SIG-M5 (cell line): ENCODE measurements at regions not wholly inside any gene's neighbourhood (a gene's known extent, or its start where the extent isn't known, plus 50 kb on each side); places are given as distances from the start of the nearest gene placed in this dataset.
"Not testable (repeated sequence)": the region's sequence is repeated elsewhere in the genome, so short reads cannot be mapped to it uniquely, and the experiment has no call there.

Source experiments
- DNase-seq: peaks from one replicate; lab custom pipeline; 2025; lab: John Stamatoyannopoulos, UW

DNA sequence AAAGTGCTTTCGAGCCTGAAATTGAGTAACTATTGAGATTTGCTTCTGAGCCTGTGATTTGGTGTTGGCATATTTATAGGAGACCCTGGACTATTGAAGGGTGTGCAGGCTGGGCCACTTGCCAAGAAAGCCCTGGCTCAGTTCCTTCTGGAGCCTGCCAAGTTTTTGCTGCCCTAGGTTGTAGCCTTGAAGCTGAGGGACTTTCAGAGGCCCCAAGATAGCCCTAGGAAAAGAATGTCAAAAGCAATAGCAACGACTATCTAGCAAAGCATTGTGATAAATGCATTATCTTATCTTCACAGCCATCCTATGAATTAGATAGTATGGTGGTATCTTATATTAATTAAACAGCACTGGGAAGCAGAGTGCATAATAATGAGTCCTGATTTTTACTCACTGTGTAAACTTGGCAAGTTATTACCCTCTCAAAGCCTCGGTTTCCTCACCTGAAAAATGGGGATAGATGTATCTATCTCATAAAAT is 473.7 kb upstream of the PODXL start:
- DNase-seq: no peak

DNA sequence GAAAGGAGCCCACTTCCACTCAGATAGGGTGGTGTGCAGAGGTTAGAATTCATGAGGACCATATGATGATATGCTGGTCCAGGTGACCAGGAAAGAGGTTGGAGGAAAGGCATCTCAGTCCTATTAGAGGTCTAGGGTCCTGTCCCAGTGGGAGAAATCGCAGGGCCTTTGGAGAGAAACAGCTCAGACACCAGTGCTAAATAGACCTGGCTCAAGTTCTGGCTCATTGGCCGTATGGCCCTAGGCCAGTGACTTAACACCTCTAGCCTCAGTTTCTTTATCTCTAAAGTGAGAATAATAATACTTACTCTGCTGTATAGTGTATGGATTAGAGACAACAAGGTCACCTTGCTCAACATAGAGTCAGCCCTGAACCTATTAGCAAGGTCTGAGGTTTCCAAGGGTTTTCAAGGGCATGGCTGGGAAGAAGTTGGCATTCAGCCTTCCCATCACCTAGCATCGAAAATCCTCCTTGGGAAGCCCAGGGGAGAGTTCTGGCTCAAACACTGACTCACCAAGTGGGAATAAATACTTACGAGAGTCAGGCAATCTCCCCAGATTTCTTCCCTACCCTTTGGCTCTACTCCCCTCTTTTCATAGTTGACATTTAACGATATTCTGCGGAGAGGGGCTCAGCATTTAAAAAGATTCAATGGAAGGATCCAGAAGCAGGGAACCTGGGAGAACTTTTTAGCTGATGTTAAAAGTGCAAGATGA is 473.1 kb upstream of the PODXL start:
- no peak for DNase-seq

DNA sequence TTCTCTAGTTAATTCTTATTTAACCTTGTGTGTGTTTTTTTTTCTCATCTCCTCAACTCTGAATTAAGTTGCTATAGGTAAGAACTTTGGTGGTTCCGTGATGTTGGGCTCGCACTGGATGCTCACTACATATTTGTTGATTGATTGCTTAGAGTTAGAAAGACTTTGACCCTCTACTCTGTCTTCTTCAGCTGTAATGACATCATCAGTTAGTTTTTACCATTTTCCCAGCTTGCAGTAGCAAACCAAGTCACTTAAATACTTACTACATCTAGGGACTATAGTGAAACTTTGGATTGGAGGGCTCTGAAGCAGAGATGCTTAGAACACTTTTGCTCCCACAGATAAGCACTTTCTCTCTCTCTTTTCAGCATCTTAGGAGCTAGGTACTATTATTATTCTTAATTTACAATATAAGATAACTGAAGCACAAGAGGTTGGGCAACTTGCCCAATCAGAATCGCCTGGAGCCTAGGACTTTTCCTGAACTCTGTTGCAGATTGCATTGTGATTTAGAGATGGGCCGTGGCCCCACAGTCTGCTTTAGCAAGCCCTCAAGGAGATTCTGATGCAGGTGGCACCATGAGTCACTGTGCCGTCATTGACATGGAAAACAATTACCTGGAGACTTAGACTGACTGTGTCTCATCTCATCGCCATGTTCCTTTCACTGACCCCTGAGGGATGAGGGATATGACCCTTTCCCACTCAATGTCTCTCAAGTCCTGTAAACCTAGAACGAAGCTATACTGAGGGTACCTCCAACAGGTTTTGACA is 471.9 kb upstream of the PODXL start:
- no peak for DNase-seq

DNA sequence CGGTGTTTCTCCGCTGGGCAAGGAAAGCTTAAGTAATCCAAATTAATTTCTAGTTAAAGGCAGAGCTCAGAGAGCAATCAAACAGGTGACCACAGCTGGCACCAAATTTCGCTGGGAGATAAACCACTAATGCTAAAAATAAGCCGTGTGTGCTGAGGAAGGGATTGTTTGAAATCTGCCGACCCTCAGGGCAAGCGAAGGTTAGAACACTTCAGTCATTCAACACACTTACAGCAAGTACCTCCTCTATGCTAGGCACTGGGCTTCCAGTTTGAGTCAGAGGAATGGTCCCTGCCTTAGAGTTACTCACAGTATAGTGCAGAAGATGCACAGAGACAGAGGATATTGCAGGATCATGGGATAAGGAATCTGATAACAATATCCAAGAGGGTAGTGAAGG is 467.9 kb upstream of the PODXL start:
- DNase-seq: no peak

DNA sequence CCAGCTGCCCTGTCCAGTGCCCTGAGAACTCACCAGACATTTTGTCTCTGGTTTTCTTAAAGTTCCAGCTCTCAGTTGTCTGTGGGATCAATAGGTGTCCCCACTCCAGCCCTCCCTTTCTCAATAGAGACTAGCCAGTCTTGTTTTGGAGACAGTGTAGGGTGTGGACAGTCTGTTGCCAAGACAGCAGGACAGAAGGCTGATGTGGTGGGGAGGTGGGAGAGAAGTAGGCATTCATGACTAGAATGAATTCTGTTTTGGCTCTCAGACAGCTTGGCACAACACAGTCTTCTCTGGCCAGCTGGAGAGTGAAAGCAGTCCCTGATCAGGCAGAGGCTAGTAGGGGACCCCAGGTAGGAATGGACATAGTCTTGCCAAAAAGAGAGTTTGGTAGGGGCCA is 467.0 kb upstream of the PODXL start:
- no peak for DNase-seq

DNA sequence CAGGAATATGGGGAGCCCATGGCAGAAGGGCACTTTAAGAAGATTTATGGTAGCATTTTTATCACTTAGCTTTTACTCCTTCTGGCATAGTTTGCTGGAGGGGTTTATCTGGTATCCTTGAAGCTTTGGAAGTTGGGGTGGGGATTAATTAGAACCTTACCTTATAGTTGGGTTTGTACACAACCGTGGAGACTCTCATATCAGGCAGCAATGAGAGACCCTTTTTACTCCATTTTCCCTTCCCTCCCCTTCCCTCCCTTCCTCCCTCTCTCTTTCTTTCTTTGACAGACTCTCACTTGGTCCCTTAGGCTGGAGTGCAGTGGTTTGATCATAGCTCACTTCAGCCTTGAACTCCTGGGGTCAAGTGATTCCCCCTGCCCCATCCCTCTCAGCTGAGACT is 465.8 kb upstream of the PODXL start:
- no peak for DNase-seq

DNA sequence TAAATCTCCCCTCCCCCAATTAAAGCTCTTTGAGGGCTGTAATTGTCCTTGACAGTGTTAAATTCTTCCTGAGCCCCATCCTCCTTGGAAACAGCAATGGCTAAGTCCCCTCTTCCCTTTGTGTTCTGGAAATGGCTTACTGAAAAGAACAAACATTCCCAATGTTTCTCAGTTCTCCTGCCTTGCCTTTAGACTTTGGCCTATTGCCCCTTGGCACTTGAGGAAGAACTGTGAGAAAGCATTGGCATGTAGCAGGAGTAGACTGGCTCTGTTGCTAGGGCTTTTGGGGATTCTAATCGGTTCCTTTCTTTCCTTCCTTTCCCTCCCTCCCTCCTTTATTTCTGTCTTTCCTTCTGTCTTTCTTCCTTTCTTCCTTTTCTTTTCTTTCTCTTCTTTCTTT is 463.3 kb upstream of the PODXL start:
- no peak for DNase-seq

DNA sequence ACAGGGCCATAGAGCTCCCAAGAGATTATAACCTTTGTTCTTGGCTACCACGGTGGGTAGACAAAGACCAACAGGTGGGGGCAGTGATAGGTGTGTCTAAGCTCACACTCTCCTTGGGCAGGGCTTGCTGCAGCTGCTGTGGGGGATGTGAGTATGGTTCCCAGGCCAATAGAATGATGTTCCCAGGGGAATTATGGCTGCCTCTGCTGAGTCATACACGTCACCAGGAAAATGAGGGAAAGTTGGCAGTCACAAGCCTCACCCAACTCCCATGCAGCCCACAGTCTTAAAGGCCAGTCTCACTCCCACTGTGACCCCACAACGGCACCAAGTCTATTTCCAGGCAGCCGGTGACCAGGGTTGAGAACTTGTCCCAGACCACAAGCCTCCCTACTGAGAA is 453.4 kb upstream of the PODXL start:
- DNase-seq: no peak

DNA sequence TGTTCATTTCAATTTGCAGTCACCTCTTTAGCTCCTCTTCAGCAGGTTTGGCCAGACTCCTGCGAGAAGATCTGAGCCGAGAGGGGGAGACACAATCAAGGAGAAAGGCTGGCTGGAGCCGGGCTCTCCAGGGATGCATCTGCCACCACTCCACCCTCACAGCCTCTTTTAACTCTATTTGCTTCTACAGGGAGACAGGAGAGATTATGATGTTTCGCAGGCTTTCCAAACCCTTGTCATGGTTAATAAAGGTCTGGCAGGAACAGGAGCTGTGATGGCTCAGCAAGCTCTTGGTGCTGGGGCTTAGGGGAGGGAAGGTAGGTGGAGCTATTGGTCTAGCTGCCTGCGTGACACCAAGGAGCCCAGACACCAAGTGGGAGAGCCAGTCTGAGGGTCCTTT is 448.1 kb upstream of the PODXL start:
- DNase-seq: no peak

DNA sequence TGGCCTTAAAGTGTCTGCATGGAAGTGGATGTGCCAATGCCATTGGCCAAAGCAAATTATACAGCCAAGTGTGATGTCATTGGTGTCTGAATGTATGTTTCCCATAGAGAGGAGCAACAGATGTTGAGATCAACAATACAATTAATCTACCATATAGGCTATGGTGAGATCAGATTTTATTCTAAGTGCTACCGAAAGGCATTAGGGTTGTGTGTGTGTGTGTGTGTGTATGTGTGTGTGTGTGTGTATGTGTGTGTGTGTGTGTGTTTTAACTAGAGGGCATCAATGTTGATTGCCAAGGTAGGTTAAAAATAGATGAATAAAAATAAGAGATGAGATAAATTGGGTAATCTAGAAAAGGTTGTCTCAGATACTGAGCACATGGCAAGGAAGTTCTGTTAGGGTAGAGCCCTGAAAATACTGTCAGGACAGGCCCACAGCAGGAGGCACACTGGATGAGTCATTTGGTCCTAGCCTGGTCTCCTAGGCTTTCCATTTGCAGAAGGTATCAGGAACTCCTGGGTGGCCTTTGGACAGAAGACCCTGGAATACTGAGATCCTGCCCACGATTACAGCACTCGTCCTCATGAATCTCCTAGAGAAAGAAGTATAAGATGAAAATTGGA is 446.0 kb upstream of the PODXL start:
- no peak for DNase-seq

DNA sequence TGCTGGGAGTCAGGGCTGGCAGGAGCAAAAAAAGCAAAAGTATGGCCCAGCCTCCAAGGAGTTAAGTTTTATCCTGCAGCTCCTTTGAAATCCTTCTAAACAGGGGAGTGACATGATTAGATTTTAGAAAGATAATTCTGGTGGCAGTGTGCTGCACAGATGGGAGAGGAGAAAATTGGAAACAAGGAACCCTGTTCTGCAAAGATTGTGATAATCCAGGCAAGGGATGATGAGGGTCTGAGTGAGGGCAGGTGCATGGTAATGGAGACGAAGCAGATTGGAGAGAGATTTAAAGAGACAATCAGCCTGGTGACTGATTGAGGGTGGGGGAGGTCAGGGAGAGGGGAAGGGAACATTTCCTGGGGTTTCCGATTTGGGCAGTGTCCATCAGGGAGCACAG is 444.7 kb upstream of the PODXL start:
- DNase-seq: no peak

DNA sequence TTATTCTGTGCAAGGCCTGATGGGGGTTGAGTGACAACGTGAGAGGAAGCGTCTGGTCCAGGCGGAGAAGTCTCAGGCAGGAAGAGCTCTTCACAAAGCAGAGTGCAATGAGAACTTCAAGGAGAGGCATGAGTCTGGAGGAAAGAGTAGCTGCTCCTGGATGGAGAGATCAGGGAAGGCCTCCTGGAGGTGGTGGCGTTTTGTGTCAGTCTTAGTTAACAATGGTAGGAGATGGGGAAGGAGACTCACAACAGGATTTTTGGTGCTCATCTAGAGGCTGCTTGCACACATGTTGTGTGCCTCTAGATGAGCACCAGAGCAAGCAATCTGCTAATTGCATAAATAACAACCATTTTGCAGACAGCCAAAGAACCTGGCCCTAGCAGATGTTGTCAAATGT is 442.8 kb upstream of the PODXL start:
- DNase-seq: no peak

DNA sequence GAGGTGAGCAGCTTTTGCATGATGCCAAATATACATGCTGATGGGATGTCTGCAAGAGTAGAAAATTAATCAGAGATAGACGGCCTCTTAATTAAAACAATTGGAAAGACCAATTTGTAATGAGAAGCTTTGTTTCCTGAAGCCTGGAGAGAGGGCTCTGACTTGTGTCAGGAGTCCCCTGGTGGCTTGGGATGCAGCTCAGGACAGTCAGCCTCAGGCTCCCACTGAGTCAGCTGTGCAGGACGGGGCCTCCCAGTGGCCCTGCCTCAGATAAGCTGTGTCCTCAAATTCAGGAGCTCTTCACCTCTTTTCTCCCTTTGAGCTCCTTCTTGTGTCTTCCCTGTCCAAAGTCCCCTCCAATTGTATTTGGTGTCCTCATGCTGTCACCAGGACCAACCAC is 438.9 kb upstream of the PODXL start:
- no peak for DNase-seq

DNA sequence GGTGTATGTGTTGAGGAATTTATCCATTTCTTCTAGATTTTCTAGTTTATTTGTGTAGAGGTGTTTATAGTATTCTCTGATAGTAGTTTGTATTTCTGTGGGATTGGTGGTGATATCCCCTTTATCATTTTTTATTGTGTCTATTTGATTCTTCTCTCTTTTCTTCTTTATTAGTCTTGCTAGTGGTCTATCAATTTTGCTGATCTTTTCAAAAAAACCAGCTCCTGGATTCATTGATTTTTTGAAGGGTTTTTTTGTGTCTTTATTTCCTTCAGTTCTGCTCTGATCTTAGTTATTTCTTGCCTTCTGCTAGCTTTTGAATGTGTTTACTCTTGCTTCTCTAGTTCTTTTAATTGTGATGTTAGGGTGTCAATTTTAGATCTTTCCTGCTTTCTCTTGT is 424.6 kb upstream of the PODXL start:
- not testable (repeated sequence) for DNase-seq

DNA sequence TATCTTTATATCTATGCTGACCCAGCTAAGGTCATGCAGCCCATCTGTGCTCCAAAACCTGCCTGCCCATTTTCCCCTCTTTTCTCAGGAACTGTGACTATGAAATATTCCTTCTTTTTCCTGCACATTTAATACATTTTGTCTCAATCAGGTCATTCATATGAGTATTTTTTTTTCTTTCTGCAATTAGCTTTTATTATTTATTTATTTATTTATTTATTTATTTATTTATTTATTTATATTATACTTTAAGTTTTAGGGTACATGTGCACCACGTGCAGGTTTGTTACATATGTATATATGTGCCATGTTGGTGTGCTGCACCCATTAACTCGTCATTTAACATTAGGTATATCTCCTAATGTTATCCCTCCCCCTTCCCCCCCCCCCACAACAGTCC is 421.7 kb upstream of the PODXL start:
- DNase-seq: not testable (repeated sequence)

DNA sequence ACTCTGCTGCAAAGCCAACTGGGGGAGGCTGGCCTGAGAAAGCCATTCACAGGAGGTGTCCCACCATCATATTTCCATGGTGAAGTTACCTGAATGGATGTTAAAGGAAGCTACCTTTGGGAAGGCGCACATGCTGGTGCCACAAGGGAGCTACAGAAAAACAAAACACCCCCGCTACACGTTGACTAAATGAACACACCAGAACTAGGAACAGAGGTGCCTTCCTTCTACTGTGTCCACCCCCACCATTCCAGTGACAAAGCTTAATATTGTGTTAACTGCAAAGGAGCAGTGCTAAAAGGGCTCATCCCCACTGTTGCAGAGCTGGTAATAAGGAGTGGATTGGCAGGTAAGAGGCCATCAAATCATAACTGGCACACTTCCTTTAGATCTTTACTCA is 420.0 kb upstream of the PODXL start:
- no peak for DNase-seq

DNA sequence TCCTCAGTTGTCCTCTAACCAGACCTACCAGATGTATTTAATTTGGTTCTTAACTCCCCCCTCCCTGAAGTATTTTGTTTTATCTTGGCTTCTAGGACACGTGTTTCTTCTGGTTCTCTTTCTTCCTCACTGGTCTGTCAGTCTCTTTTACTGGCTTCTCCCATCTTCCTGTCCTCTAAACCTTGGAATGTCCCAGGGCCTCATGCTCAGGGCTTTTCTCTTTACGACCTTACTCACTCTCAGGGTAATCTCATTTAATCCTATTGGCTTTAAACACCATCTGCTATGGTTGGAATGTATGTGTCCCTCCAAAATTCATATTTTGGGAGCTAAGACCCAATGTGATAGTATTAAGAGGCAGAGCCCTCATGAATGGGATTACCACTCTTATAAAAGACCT is 418.2 kb upstream of the PODXL start:
- no peak for DNase-seq

DNA sequence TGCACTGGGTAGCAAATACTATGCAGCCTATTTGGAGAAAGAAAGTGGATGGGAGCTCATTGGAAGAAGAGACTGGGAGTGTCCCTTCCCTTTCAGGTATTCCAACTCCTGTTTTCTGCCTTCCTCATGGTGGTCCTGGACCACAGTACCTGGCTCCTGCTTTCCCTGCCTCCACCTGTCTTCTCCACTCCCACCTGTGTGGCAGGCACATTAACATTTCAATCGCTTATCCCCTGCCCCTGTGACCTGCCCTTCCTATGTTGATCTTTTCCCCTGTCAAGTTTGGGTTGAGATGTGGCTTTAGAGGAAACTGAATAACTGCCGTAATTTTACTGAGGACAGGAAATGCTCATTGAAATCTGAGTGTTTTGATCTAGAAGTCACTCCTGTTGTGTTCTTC is 415.8 kb upstream of the PODXL start:
- no peak for DNase-seq

DNA sequence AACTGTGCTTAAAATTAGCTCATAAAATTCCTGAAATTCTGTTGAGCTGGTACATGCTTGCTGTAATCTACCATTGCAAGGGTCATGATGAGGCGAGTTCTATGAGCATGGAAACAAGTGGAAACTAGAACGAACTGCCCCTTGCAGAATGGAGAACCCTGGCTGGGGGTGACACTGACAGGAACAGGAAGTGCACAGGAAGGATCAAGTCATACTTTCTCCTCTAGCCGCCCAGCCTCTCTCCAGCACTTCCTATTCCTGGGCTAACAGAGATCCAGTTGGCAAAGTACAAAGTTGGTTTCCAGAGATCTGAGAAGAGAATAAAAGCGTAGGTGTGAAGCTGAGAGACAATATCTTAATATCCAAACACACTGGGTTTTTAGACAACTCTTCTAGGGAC is 414.2 kb upstream of the PODXL start:
- DNase-seq: no peak

DNA sequence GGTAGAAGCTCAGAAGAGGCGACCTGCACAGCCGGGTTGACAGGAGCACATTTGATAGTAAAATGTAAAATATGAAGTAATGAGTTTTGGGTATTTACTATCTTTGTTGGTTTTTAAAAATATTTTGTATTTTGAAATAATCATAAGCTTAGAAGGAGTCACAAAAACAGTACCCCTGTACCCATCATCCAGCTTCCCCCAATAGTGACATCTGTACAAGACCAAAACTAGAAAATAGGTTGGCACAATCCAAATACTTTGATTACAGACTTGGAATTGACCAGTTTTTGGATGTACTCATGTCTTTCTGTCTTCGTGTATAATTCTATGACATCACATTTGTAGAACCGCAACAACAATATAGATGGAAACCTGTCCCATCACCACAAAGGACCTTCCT is 413.1 kb upstream of the PODXL start:
- DNase-seq: no peak

DNA sequence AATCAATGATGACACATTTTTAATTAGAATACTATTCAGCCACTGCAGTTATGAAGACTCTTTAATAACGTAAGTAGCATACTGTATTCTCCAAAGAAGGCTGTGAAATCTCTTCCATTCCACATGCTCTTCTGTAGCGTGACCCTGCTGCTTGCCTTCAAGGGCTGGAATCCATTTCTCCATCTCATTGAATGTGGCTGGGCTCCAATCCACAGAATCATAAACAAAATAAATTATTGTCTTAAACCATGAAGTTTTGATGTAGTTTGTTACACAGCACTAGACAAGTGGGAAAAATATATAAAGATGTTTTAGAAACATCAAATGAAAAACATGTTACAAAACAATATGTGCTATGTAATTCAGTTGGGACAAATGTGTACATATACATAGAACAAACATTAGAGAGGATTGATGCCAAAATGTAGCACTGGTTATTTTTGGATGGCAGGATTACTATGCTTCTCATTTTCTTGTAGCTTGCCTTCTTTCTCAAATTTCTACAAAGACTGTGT is 410.8 kb upstream of the PODXL start:
- DNase-seq: no peak

DNA sequence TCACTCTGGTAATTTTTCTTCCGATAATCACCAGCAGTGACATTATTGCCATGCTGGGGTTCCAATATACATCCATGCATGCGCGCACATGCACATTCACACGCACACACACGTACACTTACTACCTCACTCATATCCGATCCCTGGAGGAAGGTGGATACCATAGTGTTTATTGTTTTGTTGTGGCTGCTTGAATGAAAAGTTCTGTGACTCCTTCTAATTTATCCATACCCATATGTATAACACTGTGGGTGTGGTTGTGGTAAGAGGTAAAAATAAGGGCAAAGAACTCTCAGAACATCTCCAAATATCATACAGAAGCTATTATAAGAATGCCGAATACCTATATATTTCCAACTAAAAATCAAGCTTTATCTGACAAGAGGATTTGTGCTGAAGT is 407.8 kb upstream of the PODXL start:
- no peak for DNase-seq

DNA sequence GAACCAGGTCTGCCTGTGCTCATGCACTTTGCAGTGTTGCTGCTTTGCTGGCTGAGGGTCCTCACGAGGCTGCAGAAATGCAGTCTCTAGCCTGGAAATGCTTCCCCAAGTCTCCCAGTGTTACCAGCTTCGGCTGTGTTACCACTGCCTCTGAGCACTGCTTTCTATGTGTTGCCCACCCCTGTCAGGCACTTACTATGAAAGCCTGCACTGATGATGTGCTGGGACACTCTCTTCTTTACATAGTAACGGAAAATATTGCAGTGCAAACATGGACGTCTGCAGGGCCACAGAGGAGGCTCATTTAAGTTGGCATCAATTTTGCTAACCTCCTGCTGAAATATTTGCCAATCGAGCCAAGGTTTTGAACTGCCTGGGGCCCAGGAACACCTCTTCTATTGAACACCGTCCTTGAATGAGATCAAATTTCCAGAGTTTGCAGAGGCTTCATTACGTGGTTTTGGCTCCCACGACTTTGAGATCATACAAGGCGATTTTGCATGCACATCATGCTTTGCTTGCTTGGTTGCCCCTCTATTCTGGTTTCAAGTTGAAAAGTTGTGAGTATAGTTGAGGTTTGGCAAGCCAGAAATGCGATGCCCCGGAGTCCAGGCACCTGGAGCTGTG is 404.7 kb upstream of the PODXL start:
- DNase-seq: no peak
